ENCODE measurements at regions not wholly inside any gene's neighbourhood (a gene's known extent, or its start where the extent isn't known, plus 50 kb on each side); places are given as distances from the start of the nearest gene placed in this dataset.
"Not testable (repeated sequence)": the region's sequence is repeated elsewhere in the genome, so short reads cannot be mapped to it uniquely, and the experiment has no call there.

DNA sequence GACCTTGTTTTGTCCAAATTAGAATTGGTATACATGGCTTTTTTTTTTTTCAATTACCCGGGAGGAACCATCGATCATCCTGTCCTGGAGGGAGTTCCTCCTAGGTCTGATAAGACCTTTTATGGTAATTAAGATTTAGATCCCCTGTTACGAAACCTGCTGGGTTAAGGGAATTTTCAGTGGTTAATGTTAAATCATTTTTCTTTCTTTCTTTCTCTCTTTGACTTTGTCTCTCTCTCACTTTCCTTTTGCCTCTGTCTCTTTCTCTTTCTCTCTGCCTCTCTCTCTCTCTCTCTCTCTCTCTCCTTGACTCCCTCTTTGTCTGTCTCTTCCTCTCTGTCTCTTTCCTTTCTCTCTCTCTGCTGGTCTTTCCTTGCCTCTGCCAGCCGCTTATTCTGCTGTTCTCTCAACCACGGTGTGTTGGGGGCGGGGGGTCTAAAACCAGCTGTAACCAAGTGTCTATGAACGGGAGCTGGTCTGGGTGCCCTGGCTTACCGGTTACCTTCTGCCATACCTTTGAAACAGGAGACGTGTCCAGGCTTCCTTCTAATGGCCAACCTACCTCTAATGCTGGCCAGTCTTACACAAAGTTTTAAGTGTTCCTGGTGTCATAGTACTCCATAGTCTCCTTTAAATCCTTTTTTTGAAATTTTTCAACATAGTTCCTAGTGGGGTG, 815.1 kb downstream of the TRIB2 start:
- intact Hi-C loops (cut with micrococcal nuclease); H3K4me1 Mint-ChIP-seq (ENCODE audit: low read depth); CTCF ChIA-PET; H3K27me3 Mint-ChIP-seq (ENCODE audit: low read depth); H3K9me3 Mint-ChIP-seq; DNase-seq; H3K4me3 Mint-ChIP-seq; H3K27ac Mint-ChIP-seq; H3K36me3 Mint-ChIP-seq (ENCODE audit: low read depth): not testable (repeated sequence)

DNA sequence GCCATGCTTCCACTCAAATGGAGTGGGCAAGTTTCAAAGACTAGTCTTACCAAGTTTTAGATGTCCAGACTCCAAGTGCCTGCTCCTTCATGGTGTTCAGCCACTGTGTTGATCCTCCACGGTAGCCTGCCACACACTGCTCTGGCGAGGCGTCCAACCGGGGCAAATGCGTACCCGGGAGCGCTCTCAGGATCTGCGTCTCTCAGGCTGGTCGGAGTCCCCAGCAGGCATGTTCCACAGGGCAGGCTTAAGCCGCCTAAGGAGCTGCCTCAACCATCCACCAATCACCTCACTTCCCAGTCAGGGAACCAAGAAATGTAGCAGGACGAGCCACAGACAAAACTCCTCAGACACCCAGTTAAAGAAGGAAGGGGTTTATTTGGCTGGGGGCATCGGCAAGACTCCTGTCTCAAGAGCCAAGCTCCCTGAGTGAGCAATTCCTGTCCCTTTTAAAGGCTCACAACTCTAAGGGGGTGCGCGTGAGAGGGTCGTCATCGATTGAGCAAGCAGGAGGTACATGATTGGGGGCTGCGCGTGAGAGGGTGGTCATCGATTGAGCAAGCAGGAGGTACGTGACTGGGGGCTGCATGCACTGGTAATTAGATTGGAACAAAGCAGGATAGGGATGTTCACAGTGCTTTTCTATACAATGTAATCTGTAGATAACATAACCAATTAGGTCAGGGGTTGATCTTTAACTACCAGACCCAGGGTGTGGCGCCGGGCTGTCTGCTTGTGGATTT, 816.2 kb downstream of the TRIB2 start:
- CTCF ChIA-PET; DNase-seq; H3K36me3 Mint-ChIP-seq (ENCODE audit: low read depth); H3K4me3 Mint-ChIP-seq; H3K27ac Mint-ChIP-seq; intact Hi-C loops (cut with micrococcal nuclease); H3K4me1 Mint-ChIP-seq (ENCODE audit: low read depth); H3K9me3 Mint-ChIP-seq; H3K27me3 Mint-ChIP-seq (ENCODE audit: low read depth): not testable (repeated sequence)

DNA sequence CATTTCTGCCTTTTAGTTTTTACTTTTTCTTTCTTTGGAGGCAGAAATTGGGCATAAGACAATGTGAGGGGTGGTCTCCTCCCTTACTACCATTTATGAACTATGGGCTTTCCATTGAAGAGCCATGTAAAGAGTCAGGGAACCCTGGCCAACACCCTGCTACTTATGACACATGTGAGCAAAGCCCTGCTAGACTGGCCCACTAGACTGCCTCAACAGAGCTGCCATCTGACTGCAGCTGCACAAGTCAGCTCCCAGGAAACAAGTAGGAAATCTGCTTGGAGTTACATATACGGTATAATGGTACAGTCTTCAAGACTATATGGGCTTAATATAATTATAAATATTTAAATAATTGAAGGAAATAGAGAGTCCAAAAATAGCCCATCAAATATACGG, 816.8 kb downstream of the TRIB2 start:
- H3K4me1 Mint-ChIP-seq (ENCODE audit: low read depth), result no peaks in the 10 kb centered on the region
- CTCF ChIA-PET, result no interaction called here
- no peak for DNase-seq
- no peaks in the 10 kb centered on the region for H3K27me3 Mint-ChIP-seq (ENCODE audit: low read depth)
- no peak overlapping the region for H3K27ac Mint-ChIP-seq
- H3K36me3 Mint-ChIP-seq (ENCODE audit: low read depth), result no peaks in the 10 kb centered on the region
- peaks cover 2% of the 10 kb centered on the region for H3K9me3 Mint-ChIP-seq
- intact Hi-C loops (cut with micrococcal nuclease), result no loop called here
- H3K4me3 Mint-ChIP-seq, result no peak overlapping the region

DNA sequence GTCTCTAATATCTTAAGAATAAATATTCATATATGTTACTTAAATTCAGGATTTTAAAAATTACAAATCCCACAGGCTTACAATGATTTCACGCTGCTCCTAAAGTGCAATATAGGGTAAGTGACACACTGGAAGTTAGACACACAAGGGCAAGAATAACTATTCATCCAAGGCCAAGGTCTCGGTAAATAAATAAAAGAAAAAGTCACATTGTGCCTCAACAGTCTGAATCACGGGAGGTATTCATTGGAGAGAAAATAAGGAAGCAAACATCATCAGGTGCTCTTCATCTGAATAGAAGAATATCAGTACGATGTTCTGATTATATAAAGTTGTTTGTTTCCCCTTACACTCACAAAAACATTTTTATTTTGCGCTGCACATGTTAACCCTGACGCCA, 820.2 kb downstream of the TRIB2 start:
- Mint-ChIP-seq H3K36me3 (ENCODE audit: low read depth) (no peaks in the 10 kb centered on the region), H3K4me1 (ENCODE audit: low read depth) (no peaks in the 10 kb centered on the region), H3K9me3 (peaks cover 5% of the 10 kb centered on the region), H3K27me3 (ENCODE audit: low read depth) (no peaks in the 10 kb centered on the region), H3K4me3 (no peak overlapping the region), H3K27ac (no peak overlapping the region)
- CTCF ChIA-PET, result no interaction called here
- intact Hi-C loops (cut with micrococcal nuclease), result no loop called here
- no peak for DNase-seq

DNA sequence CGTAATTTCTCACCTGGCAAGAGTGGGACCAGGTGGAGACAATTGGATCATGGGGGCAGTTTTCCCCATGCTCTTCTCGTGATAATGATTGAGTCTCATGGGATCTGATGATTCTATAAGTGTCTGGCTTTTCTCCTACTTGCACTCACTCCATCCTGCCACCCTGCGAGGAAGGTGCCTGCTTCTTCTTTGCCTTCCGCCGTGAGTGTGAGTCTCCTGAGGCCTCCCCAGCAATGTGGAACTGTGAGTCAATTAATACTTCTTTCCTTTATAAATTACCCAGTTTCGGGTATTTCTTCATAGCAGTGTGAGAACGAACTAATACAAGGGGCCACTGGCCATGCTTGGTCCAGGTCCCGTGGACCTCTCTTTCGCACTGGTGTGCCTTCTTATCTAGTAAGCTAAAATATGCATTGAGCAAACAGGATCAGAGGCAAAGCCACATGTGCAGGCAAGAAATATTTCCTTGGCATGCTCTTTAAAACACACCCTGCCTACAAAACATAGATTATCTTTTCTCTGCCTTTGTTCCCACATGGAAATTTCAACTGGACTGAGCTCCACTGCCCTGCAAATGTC, 821.1 kb downstream of the TRIB2 start:
- H3K4me3 Mint-ChIP-seq, result no peak overlapping the region

DNA sequence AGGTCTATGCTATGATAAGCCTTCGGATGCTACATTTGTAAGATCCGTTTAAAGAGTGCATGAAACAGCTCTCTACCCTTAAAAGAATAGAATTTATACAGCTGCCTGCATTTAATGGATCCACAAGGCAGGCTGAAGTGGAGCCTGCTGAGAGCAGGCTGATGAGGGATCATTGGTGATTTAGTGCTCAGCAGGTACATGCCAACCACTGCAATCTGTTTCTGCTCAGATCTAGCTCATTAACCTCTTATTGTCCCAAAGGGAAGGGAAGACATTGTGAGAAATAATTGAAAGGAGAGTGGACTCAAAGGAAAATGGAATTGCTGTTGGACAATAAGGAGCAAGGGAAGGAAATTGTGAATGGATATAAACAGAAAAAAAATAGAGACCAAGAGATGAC, 822.6 kb downstream of the TRIB2 start:
- H3K4me3 Mint-ChIP-seq, result no peak overlapping the region
- no peak for DNase-seq
- no peaks in the 10 kb centered on the region for H3K36me3 Mint-ChIP-seq (ENCODE audit: low read depth)
- H3K27ac Mint-ChIP-seq, result no peak overlapping the region
- CTCF ChIA-PET, result no interaction called here
- H3K27me3 Mint-ChIP-seq (ENCODE audit: low read depth), result no peaks in the 10 kb centered on the region
- H3K4me1 Mint-ChIP-seq (ENCODE audit: low read depth), result no peaks in the 10 kb centered on the region
- H3K9me3 Mint-ChIP-seq, result peaks cover 3% of the 10 kb centered on the region
- intact Hi-C loops (cut with micrococcal nuclease), result no loop called here

More for the DNA sequence above, 821.1 kb downstream of the TRIB2 start:
- Mint-ChIP-seq H3K27ac (no peak overlapping the region), H3K4me1 (ENCODE audit: low read depth) (no peaks in the 10 kb centered on the region), H3K36me3 (ENCODE audit: low read depth) (no peaks in the 10 kb centered on the region), H3K27me3 (ENCODE audit: low read depth) (no peaks in the 10 kb centered on the region), H3K9me3 (peaks cover 3% of the 10 kb centered on the region)
- DNase-seq, result no peak
- CTCF ChIA-PET, result no interaction called here
- intact Hi-C loops (cut with micrococcal nuclease), result no loop called here

DNA sequence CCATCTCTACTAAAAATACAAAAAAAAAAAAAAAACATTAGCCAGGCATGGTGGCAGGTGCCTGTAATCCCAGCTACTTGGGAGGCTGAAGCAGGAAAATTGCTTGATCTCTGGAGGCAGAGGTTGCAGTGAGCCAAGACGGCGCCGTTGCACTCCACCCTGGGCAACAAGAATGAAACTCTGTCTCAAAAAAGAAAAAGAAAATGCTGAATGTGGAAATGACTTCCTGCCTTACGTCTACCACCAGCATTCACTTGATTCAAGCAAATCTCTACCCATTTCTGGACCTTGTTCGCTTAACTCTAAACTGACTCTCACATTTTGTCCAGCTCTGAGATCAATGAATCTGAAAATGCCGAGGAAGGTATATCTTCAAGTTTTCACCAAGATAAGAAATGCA, 825.3 kb downstream of the TRIB2 start:
- Mint-ChIP-seq H3K36me3 (ENCODE audit: low read depth) (no peaks in the 10 kb centered on the region), H3K27me3 (ENCODE audit: low read depth) (no peaks in the 10 kb centered on the region), H3K4me3 (no peak overlapping the region), H3K27ac (no peak overlapping the region), H3K9me3 (peaks cover 3% of the 10 kb centered on the region), H3K4me1 (ENCODE audit: low read depth) (no peaks in the 10 kb centered on the region)
- CTCF ChIA-PET, result interaction anchor here (0.6 kb wide), 1 partner anchor 197 kb away, joined by 3 read pairs; no protein-coding TSS in a partner anchor
- intact Hi-C loops (cut with micrococcal nuclease), result no loop called here
- DNase-seq, result no peak

DNA sequence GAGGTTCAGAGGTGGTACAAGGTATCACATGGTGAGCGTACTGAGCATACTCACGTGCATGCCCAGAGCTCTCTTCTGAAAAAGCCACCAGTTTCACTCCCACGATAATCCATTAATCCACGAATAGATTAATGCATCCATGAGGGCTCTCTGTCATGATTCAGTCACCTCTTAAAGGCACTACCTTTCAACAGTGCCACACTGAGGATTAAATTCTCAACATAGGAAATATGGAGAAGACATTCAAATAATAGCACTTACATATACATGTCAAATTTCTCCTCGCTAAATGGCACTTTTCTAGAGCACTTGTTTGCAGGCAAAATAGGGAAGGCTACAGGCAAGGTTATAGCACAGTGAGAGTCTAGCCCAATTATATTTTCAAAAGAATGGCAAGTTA, 825.9 kb downstream of the TRIB2 start:
- no peaks in the 10 kb centered on the region for H3K27me3 Mint-ChIP-seq (ENCODE audit: low read depth)
- no peak overlapping the region for H3K27ac Mint-ChIP-seq

DNA sequence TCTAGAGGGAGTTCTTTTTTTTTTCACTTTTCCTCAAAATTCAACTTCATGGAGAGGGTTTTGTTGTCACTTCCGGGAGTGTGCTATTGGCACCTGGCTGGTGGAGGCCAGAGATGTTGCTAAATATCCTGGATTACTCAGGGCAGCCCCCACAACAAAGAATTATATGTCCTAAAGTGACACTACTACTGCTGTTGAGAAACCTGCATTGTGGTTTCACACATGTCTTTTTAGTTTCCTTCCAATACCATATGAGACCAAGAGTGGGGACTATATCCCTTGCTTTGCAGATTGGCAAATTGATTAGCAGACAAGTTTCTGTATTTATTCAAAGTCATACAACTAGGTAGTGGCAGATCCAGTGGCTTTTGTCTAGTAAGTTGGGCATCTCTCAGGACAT, 826.8 kb downstream of the TRIB2 start:
- no peaks in the 10 kb centered on the region for H3K36me3 Mint-ChIP-seq (ENCODE audit: low read depth)
- CTCF ChIA-PET, result no interaction called here
- H3K27me3 Mint-ChIP-seq (ENCODE audit: low read depth), result no peaks in the 10 kb centered on the region
- no peak for DNase-seq
- H3K27ac Mint-ChIP-seq, result no peak overlapping the region
- no peaks in the 10 kb centered on the region for H3K4me1 Mint-ChIP-seq (ENCODE audit: low read depth)
- H3K9me3 Mint-ChIP-seq, result peaks cover 3% of the 10 kb centered on the region
- intact Hi-C loops (cut with micrococcal nuclease), result no loop called here
- H3K4me3 Mint-ChIP-seq, result no peak overlapping the region

More for the DNA sequence above, 825.9 kb downstream of the TRIB2 start:
- DNase-seq, result no peak
- Mint-ChIP-seq H3K4me3 (no peak overlapping the region), H3K4me1 (ENCODE audit: low read depth) (no peaks in the 10 kb centered on the region), H3K9me3 (peaks cover 3% of the 10 kb centered on the region), H3K36me3 (ENCODE audit: low read depth) (no peaks in the 10 kb centered on the region)
- CTCF ChIA-PET, result interaction anchor here (0.6 kb wide), 1 partner anchor 197 kb away, joined by 3 read pairs; no protein-coding TSS in a partner anchor
- intact Hi-C loops (cut with micrococcal nuclease), result no loop called here

DNA sequence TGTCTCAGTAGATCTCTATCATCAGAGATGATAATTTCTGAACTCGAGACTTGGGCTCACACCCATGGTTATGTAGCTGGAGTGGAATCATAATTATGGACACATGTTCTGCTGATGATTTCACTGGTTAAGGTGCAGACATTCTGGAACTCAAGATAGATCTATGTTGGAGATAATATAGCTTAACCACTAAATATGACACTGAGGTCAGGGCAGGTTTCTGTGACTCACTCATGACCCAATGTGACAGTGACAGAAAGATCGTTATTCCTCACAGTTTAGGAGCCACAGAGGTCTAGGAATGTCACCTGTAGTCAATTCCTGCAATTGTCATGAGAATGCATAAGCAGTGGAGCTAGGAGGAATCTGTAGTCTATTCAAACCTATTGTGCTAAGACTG, 828.6 kb downstream of the TRIB2 start:
- no peak for DNase-seq
- Mint-ChIP-seq H3K4me1 (ENCODE audit: low read depth) (no peaks in the 10 kb centered on the region), H3K4me3 (no peak overlapping the region), H3K27me3 (ENCODE audit: low read depth) (no peaks in the 10 kb centered on the region), H3K27ac (no peak overlapping the region), H3K9me3 (no peaks in the 10 kb centered on the region), H3K36me3 (ENCODE audit: low read depth) (no peaks in the 10 kb centered on the region)
- CTCF ChIA-PET, result no interaction called here
- intact Hi-C loops (cut with micrococcal nuclease), result no loop called here

DNA sequence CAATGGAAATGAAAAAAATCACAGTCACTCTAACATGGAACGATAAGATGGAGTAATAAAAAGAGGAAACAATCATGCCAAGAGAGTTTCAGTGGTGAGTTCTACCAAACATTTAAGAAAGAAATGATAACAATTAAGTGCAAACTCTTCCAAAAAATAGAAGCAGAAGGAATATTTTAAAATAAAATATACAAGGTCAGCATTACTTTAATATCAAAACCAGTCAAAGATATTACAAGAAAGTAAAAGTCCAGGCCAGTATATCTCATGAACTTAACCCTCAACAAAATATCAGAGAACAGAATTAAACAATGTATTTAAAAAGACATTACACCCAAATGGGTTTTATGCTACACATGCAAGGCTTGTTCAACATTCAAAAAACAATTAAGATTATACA, 829.4 kb downstream of the TRIB2 start:
- no peak overlapping the region for H3K27ac Mint-ChIP-seq

DNA sequence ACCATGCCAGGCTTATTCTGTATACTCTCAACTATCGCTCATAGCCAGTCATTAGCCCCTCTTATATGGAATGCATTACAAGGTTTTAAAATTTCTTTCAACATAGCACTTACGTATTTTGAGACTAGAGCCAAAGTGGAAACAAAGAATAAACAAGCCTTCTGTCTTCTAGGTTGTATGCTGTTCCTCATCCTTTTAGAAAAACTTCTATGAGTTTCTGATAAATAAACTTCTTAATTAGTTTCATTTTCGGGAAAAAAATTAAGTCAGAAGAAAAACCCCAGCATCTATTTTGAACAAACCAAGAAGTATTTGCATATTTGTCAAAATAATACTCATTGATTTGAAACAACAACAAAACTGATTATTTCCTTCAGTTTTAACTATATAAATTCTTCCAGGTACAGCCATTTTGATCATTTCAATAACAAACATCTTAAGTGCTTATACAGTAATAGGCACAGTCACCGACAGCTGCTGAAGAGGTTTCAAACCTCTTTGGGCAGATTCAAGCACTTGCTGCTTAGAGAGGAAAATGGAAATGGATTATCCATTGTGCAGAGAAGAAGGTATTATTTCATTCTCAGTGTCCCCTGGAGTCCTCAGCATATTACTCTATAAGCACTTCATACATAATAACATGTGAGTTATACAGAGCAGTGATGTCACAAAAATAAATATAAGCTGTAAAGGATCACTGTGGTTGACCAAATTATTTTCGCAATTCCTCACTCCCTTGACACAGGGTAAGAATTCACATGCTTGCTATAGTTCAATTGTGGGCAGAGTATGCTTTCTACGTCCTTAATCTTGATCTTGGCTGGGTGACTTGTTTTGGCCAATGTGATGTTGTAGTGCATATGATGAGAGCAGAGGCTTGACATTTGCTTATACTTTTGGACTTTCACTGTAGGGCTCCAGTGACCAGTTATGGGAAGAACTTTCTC, 833.8 kb downstream of the TRIB2 start:
- no peak overlapping the region for H3K4me3 Mint-ChIP-seq
- H3K9me3 Mint-ChIP-seq, result peaks cover 3% of the 10 kb centered on the region
- no peaks in the 10 kb centered on the region for H3K4me1 Mint-ChIP-seq (ENCODE audit: low read depth)
- intact Hi-C loops (cut with micrococcal nuclease), result no loop called here
- DNase-seq, result no peak
- no peak overlapping the region for H3K27ac Mint-ChIP-seq
- CTCF ChIA-PET, result interaction anchor here (0.6 kb wide), 1 partner anchor 20 kb away, joined by 3 read pairs; no protein-coding TSS in a partner anchor
- H3K27me3 Mint-ChIP-seq (ENCODE audit: low read depth), result no peaks in the 10 kb centered on the region
- no peaks in the 10 kb centered on the region for H3K36me3 Mint-ChIP-seq (ENCODE audit: low read depth)

More for the DNA sequence above, 829.4 kb downstream of the TRIB2 start:
- intact Hi-C loops (cut with micrococcal nuclease), result no loop called here
- H3K4me1 Mint-ChIP-seq (ENCODE audit: low read depth), result no peaks in the 10 kb centered on the region
- CTCF ChIA-PET, result no interaction called here
- no peaks in the 10 kb centered on the region for H3K27me3 Mint-ChIP-seq (ENCODE audit: low read depth)
- no peak for DNase-seq
- no peaks in the 10 kb centered on the region for H3K36me3 Mint-ChIP-seq (ENCODE audit: low read depth)
- no peak overlapping the region for H3K4me3 Mint-ChIP-seq
- no peaks in the 10 kb centered on the region for H3K9me3 Mint-ChIP-seq

Measured in activated naive CD4-positive, alpha-beta T cell treated with anti-CD3 and anti-CD28 coated beads for 36 hours (primary cell).